HEK293 (cell line): ENCODE measurements at regions not wholly inside any gene's neighbourhood (a gene's known extent, or its start where the extent isn't known, plus 50 kb on each side); places are given as distances from the start of the nearest gene placed in this dataset.

ENCODE experiments used
- CTCF ChIA-PET: fragments of 350-600 bp; formaldehyde crosslinking; extraction: SDS; loops from one replicate; lab custom pipeline; 2021; ENCODE audit warnings: antibody characterized with exemption; lab: Yijun Ruan, JAX
- POLR2A ChIA-PET: fragments of 300-600 bp; formaldehyde crosslinking; extraction: SDS; loops from one replicate; lab custom pipeline; 2020; ENCODE audit warnings: antibody characterized with exemption, inconsistent platforms; lab: Yijun Ruan, JAX
- H3K27ac ChIP-seq: fragments of 200-500 bp; sonication (Bioruptor generic); 2 replicates; pipeline ENCODE4 v1.5.1; 2014; ENCODE audit warnings: low read depth, low read length, control low read depth, inconsistent platforms; ENCODE audit errors: extremely low read depth
- H3K36me3 ChIP-seq, 2 experiments: fragments of 200-500 bp in 1 of 2; sonication (Bioruptor generic) in 1 of 2; 1 replicate in 1 of 2; 2 replicates in 1 of 2; pipeline ENCODE4 v1.5.1; 2014 to 2017; ENCODE audit warnings: inconsistent platforms in 2 of 2, low read length in 2 of 2; ENCODE audit not compliant: control insufficient read depth in 2 of 2, insufficient read depth in 1 of 2
- H3K4me1 ChIP-seq: fragments of 200-500 bp; sonication (Bioruptor generic); 2 replicates; pipeline ENCODE4 v1.5.1; 2014; ENCODE audit warnings: mild to moderate bottlenecking, low read length, inconsistent platforms; ENCODE audit not compliant: control insufficient read depth, insufficient read depth
- H3K4me3 ChIP-seq: 2 replicates; pipeline ENCODE4 v1.5.1; 2011; ENCODE audit warnings: low read depth, mild to moderate bottlenecking, control low read depth, low read length, moderate library complexity
- H3K9me3 ChIP-seq: fragments of 200-500 bp; sonication (Bioruptor generic); 2 replicates; pipeline ENCODE4 v1.5.1; 2014; ENCODE audit warnings: low read depth, low read length, inconsistent platforms; ENCODE audit not compliant: control insufficient read depth, insufficient read depth
- BCL11A ChIP-seq: fragments of 450-650 bp; formaldehyde crosslinking; IDR thresholded peaks from 2 replicates; pipeline ENCODE4 v1.5.1; 2016; ENCODE audit warnings: low read depth, missing biosample characterization, missing genetic modification characterization
- KLF1 ChIP-seq: fragments of 450-650 bp; formaldehyde crosslinking; IDR thresholded peaks from 2 replicates; pipeline ENCODE4 v1.5.1; 2016; ENCODE audit warnings: missing biosample characterization, missing genetic modification characterization
- REST ChIP-seq: fragments of 450-650 bp; formaldehyde crosslinking; IDR thresholded peaks from 2 replicates; pipeline ENCODE4 v1.5.1; 2016; ENCODE audit warnings: missing biosample characterization, missing genetic modification characterization
- SETDB1 ChIP-seq: IDR thresholded peaks from one replicate; pipeline ENCODE4 v1.6.1; 2017; ENCODE audit warnings: mild to moderate bottlenecking, low read length, moderate library complexity, mixed read lengths; ENCODE audit not compliant: insufficient read length
- SP7 ChIP-seq: fragments of 450-650 bp; formaldehyde crosslinking; IDR thresholded peaks from 2 replicates; pipeline ENCODE4 v1.5.1; 2016; ENCODE audit warnings: missing biosample characterization, missing genetic modification characterization
- ZBTB48 ChIP-seq: fragments of 450-650 bp; formaldehyde crosslinking; IDR thresholded peaks from 2 replicates; pipeline ENCODE4 v1.5.1; 2016; ENCODE audit warnings: missing biosample characterization, missing genetic modification characterization
- ZFHX2 ChIP-seq: fragments of 450-650 bp; formaldehyde crosslinking; conservative IDR thresholded peaks from 2 replicates; pipeline ENCODE4 v1.5.1; 2016; ENCODE audit warnings: missing biosample characterization, missing genetic modification characterization
- ZIC2 ChIP-seq: fragments of 450-650 bp; formaldehyde crosslinking; IDR thresholded peaks from 2 replicates; pipeline ENCODE4 v1.5.1; 2016; ENCODE audit warnings: missing biosample characterization, missing genetic modification characterization
- ZNF10 ChIP-seq: fragments of 450-650 bp; formaldehyde crosslinking; IDR thresholded peaks from 2 replicates; pipeline ENCODE4 v1.5.1; 2017; ENCODE audit warnings: missing biosample characterization, missing genetic modification characterization
- ZNF112 ChIP-seq: fragments of 450-650 bp; formaldehyde crosslinking; IDR thresholded peaks from 2 replicates; pipeline ENCODE4 v1.5.0; 2017; ENCODE audit warnings: missing biosample characterization, missing genetic modification characterization
- ZNF114 ChIP-seq: fragments of 450-650 bp; formaldehyde crosslinking; IDR thresholded peaks from 2 replicates; pipeline ENCODE4 v1.5.0; 2017; ENCODE audit warnings: missing biosample characterization, missing genetic modification characterization
- ZNF24 ChIP-seq: fragments of 450-650 bp; formaldehyde crosslinking; IDR thresholded peaks from 2 replicates; pipeline ENCODE4 v1.5.1; 2016; ENCODE audit warnings: missing biosample characterization, missing genetic modification characterization
- ZNF274 ChIP-seq, 2 experiments: fragments of 200-500 bp in 1 of 2; fragments of 450-650 bp in 1 of 2; sonication (Bioruptor generic) in 1 of 2; formaldehyde crosslinking in 1 of 2; IDR thresholded peaks; 2 replicates each; pipeline versions ENCODE4 v1.5.1 to v1.6.1; 2014 to 2016; ENCODE audit warnings: borderline replicate concordance in 1 of 2, inconsistent platforms in 1 of 2, low read length in 1 of 2, missing biosample characterization in 1 of 2, missing genetic modification characterization in 1 of 2
- ZNF621 ChIP-seq: fragments of 450-650 bp; formaldehyde crosslinking; IDR thresholded peaks from 2 replicates; pipeline ENCODE4 v1.5.1; 2017; ENCODE audit warnings: missing biosample characterization, missing genetic modification characterization
- ZNF629 ChIP-seq: fragments of 450-650 bp; formaldehyde crosslinking; IDR thresholded peaks from 2 replicates; pipeline ENCODE4 v1.5.1; 2017; ENCODE audit warnings: missing biosample characterization, missing genetic modification characterization
- ZNF654 ChIP-seq: fragments of 450-650 bp; formaldehyde crosslinking; IDR thresholded peaks from 2 replicates; pipeline ENCODE4 v1.5.1; 2016; ENCODE audit warnings: low read depth, missing biosample characterization, missing genetic modification characterization
- ZNF660 ChIP-seq: fragments of 450-650 bp; IDR thresholded peaks from 2 replicates; pipeline ENCODE4 v1.5.1; 2018; ENCODE audit warnings: missing biosample characterization, mild to moderate bottlenecking, missing genetic modification characterization
- ZNF747 ChIP-seq: fragments of 450-650 bp; formaldehyde crosslinking; IDR thresholded peaks from 2 replicates; pipeline ENCODE4 v1.5.1; 2016; ENCODE audit warnings: missing biosample characterization, missing genetic modification characterization
- TF ChIP-seq, protein P1 (sequence below): fragments of 450-650 bp; formaldehyde crosslinking; IDR thresholded peaks from 2 replicates; pipeline ENCODE4 v1.5.1; 2016; ENCODE audit warnings: missing biosample characterization, missing genetic modification characterization
- TF ChIP-seq, protein P2 (sequence below): fragments of 450-650 bp; formaldehyde crosslinking; IDR thresholded peaks from 2 replicates; pipeline ENCODE4 v1.5.1; 2016; ENCODE audit warnings: missing biosample characterization, missing genetic modification characterization, borderline replicate concordance
- TF ChIP-seq, protein P3 (sequence below): fragments of 450-650 bp; formaldehyde crosslinking; IDR thresholded peaks from 2 replicates; pipeline ENCODE4 v1.5.1; 2016; ENCODE audit warnings: missing biosample characterization, missing genetic modification characterization

DNA sequence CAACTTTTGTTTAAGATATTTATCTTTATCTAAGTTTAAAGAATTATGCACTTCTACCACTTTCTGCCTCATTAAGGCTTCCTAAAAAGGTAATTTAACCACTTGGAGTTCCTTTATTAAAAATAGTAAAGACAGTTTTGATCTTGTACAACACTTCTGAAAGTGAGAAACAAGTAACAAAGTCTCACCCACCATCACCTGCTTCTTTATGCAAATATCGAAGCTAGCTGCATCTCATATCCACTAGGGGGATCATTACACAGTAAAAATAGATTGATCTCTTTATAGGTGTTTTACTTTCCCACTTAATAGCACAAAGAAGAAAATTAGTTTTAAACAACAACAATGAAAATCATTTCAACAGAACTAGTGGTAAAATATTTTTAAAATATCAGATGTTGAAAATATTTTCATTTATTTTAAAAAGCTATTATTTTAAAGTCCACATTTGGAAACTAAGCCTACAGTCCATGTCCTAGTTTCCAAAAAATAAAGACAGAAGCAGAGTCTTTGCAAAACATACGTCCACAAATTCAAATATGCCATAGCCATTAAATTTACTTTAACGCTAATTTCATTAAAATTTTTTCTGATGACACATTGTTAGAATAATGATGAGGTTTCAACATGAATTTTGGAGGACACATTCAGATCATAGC, 160.0 kb upstream of the SOX5 start:
- no peak for TF ChIP-seq ZNF24 (tag by site-specific recombination)
- no peak for TF ChIP-seq ZBTB48
- TF ChIP-seq ZNF114 (tag by site-specific recombination): no peak
- no peak for TF ChIP-seq BCL11A
- TF ChIP-seq, protein P1, sequence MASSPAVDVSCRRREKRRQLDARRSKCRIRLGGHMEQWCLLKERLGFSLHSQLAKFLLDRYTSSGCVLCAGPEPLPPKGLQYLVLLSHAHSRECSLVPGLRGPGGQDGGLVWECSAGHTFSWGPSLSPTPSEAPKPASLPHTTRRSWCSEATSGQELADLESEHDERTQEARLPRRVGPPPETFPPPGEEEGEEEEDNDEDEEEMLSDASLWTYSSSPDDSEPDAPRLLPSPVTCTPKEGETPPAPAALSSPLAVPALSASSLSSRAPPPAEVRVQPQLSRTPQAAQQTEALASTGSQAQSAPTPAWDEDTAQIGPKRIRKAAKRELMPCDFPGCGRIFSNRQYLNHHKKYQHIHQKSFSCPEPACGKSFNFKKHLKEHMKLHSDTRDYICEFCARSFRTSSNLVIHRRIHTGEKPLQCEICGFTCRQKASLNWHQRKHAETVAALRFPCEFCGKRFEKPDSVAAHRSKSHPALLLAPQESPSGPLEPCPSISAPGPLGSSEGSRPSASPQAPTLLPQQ (tag by site-specific recombination): 0 out of 2 replicates have a peak, but pooled peaks have one; percentile 22
- TF ChIP-seq, protein P2, sequence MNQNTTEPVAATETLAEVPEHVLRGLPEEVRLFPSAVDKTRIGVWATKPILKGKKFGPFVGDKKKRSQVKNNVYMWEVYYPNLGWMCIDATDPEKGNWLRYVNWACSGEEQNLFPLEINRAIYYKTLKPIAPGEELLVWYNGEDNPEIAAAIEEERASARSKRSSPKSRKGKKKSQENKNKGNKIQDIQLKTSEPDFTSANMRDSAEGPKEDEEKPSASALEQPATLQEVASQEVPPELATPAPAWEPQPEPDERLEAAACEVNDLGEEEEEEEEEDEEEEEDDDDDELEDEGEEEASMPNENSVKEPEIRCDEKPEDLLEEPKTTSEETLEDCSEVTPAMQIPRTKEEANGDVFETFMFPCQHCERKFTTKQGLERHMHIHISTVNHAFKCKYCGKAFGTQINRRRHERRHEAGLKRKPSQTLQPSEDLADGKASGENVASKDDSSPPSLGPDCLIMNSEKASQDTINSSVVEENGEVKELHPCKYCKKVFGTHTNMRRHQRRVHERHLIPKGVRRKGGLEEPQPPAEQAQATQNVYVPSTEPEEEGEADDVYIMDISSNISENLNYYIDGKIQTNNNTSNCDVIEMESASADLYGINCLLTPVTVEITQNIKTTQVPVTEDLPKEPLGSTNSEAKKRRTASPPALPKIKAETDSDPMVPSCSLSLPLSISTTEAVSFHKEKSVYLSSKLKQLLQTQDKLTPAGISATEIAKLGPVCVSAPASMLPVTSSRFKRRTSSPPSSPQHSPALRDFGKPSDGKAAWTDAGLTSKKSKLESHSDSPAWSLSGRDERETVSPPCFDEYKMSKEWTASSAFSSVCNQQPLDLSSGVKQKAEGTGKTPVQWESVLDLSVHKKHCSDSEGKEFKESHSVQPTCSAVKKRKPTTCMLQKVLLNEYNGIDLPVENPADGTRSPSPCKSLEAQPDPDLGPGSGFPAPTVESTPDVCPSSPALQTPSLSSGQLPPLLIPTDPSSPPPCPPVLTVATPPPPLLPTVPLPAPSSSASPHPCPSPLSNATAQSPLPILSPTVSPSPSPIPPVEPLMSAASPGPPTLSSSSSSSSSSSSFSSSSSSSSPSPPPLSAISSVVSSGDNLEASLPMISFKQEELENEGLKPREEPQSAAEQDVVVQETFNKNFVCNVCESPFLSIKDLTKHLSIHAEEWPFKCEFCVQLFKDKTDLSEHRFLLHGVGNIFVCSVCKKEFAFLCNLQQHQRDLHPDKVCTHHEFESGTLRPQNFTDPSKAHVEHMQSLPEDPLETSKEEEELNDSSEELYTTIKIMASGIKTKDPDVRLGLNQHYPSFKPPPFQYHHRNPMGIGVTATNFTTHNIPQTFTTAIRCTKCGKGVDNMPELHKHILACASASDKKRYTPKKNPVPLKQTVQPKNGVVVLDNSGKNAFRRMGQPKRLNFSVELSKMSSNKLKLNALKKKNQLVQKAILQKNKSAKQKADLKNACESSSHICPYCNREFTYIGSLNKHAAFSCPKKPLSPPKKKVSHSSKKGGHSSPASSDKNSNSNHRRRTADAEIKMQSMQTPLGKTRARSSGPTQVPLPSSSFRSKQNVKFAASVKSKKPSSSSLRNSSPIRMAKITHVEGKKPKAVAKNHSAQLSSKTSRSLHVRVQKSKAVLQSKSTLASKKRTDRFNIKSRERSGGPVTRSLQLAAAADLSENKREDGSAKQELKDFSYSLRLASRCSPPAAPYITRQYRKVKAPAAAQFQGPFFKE (tag by site-specific recombination): no peak
- no peak for TF ChIP-seq ZNF629 (tag by site-specific recombination)
- no peak for TF ChIP-seq ZIC2 (tag by site-specific recombination)
- TF ChIP-seq ZNF112 (tag by site-specific recombination): no peak
- TF ChIP-seq ZNF654 (tag by site-specific recombination): peak; percentile 57
- TF ChIP-seq ZFHX2 (tag by site-specific recombination): no peak
- TF ChIP-seq ZNF10: peak; percentile 92
- POLR2A ChIA-PET: no interaction called here
- Histone ChIP-seq H3K36me3 (no peaks in the 10 kb centered on the region), H3K9me3 (no peaks in the 10 kb centered on the region), H3K27ac (no peak overlapping the region), H3K4me3 (no peak overlapping the region), H3K4me1 (no peaks in the 10 kb centered on the region)
- CTCF ChIA-PET: interaction anchor here (0.6 to 1.3 kb wide), 8 partner anchors 24 to 1409 kb away, joined by 3 to 5 read pairs (median 3); no protein-coding TSS in a partner anchor

GRCh38 chr12:24102676-24103075, 153.2 kb upstream of the SOX5 start:
- no peak for TF ChIP-seq ZNF24 (tag by site-specific recombination)
- no peak for TF ChIP-seq ZNF660 (tag by site-specific recombination)
- TF ChIP-seq ZNF274 (IDR thresholded peaks at IDR 0.05; ENCODE audit: low read length): no peak
- no peak for TF ChIP-seq ZNF274 (tag by site-specific recombination; IDR thresholded peaks at IDR 0.05; ENCODE audit: borderline replicate concordance)
- TF ChIP-seq, protein P3, sequence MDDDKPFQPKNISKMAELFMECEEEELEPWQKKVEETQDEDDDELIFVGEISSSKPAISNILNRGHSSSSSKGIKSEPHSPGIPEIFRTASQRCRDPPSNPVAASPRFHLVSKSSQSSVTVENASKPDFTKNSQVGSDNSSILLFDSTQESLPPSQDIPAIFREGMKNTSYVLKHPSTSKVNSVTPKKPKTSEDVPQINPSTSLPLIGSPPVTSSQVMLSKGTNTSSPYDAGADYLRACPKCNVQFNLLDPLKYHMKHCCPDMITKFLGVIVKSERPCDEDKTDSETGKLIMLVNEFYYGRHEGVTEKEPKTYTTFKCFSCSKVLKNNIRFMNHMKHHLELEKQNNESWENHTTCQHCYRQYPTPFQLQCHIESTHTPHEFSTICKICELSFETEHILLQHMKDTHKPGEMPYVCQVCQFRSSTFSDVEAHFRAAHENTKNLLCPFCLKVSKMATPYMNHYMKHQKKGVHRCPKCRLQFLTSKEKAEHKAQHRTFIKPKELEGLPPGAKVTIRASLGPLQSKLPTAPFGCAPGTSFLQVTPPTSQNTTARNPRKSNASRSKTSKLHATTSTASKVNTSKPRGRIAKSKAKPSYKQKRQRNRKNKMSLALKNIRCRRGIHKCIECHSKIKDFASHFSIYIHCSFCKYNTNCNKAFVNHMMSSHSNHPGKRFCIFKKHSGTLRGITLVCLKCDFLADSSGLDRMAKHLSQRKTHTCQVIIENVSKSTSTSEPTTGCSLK (tag by site-specific recombination): no peak
- TF ChIP-seq REST (tag by site-specific recombination): no peak
- TF ChIP-seq SP7 (tag by site-specific recombination): no peak
- TF ChIP-seq ZNF747 (tag by site-specific recombination): no peak
- no peak for TF ChIP-seq KLF1 (tag by site-specific recombination)
- no peak for TF ChIP-seq SETDB1
- TF ChIP-seq ZNF621 (tag by site-specific recombination): no peak
- no peaks in the 10 kb centered on the region for H3K9me3 ChIP-seq
- POLR2A ChIA-PET: no interaction called here
- CTCF ChIA-PET: interaction anchor here (0.5 kb wide), 1 partner anchor 674 kb away, joined by 3 read pairs; no protein-coding TSS in a partner anchor
- no peaks in the 10 kb centered on the region for H3K4me1 ChIP-seq
- no peaks in the 10 kb centered on the region for H3K36me3 ChIP-seq
- no peak overlapping the region for H3K27ac ChIP-seq
- no peak overlapping the region for H3K4me3 ChIP-seq
